K562 (cell line): ENCODE measurements at regions not wholly inside any gene's neighbourhood (a gene's known extent, or its start where the extent isn't known, plus 50 kb on each side); places are given as distances from the start of the nearest gene placed in this dataset.

Experiments used
- GABPA ChIP-seq: fragments of 200-800 bp; sonication (Bioruptor generic); conservative IDR thresholded peaks from 2 replicates; pipeline ENCODE4 v1.6.1; 2016; ENCODE audit warnings: low read depth, missing genetic modification characterization, missing compliant biosample characterization
- PRMT5 ChIP-seq: sonication (generic); formaldehyde crosslinking; IDR thresholded peaks from 2 replicates; pipeline ENCODE4 v1.5.0; 2020; ENCODE audit warnings: missing genetic modification reagents
- SIN3A ChIP-seq, 2 experiments: fragments of 150-350 bp in 1 of 2; IDR thresholded peaks; 2 replicates each; pipeline ENCODE4 v1.6.1; 2011 to 2016; ENCODE audit warnings: borderline replicate concordance in 2 of 2, low read depth in 2 of 2, low read length in 2 of 2, mild to moderate bottlenecking in 2 of 2, moderate library complexity in 2 of 2; ENCODE audit not compliant: control insufficient read depth in 1 of 2
- SMC3 ChIP-seq: conservative IDR thresholded peaks from 2 replicates; pipeline ENCODE4 v1.6.1; 2011; ENCODE audit warnings: low read depth, low read length, improper control_type of control experiment; ENCODE audit not compliant: insufficient read depth
- ZBTB1 ChIP-seq: sonication (generic); formaldehyde crosslinking; IDR thresholded peaks from 2 replicates; pipeline ENCODE4 v1.8.1; 2023; ENCODE audit warnings: missing genetic modification reagents, low read depth, mild to moderate bottlenecking, borderline replicate concordance
- TF ChIP-seq, protein P1 (sequence below): fragments of 450-650 bp; IDR thresholded peaks from 2 replicates; pipeline ENCODE4 v1.6.1; 2017; ENCODE audit warnings: antibody characterized with exemption, mild to moderate bottlenecking
- TF ChIP-seq, protein P2 (sequence below): fragments of 200-800 bp; sonication (Bioruptor generic); IDR thresholded peaks from 2 replicates; pipeline ENCODE4 v1.6.1; 2017; ENCODE audit warnings: missing genetic modification characterization, missing compliant biosample characterization
- TF ChIP-seq, protein P3 (sequence below): fragments of 450-650 bp; formaldehyde crosslinking; IDR thresholded peaks from 2 replicates; pipeline ENCODE4 v1.4.0; 2020; ENCODE audit warnings: mild to moderate bottlenecking, mixed read lengths
- TF ChIP-seq, protein P4 (sequence below), 2 experiments: IDR thresholded peaks in 1 of 2; conservative IDR thresholded peaks in 1 of 2; 2 replicates each; pipeline ENCODE4 v1.6.1; 2016; ENCODE audit warnings: low read depth in 2 of 2, mild to moderate bottlenecking in 1 of 2, missing compliant biosample characterization in 1 of 2, missing genetic modification characterization in 1 of 2, moderate library complexity in 1 of 2
- TF ChIP-seq, protein P5 (sequence below), 3 experiments: IDR thresholded peaks in 2 of 3; conservative IDR thresholded peaks in 1 of 3; 2 replicates each; pipeline ENCODE4 v1.5.1; 2011 to 2012; ENCODE audit warnings: low read length in 3 of 3, mild to moderate bottlenecking in 3 of 3, control low read depth in 2 of 3, improper control_type of control experiment in 1 of 3, inconsistent platforms in 1 of 3, low read depth in 1 of 3, mixed read lengths in 1 of 3, moderate library complexity in 1 of 3; ENCODE audit not compliant: insufficient read depth in 2 of 3

DNA sequence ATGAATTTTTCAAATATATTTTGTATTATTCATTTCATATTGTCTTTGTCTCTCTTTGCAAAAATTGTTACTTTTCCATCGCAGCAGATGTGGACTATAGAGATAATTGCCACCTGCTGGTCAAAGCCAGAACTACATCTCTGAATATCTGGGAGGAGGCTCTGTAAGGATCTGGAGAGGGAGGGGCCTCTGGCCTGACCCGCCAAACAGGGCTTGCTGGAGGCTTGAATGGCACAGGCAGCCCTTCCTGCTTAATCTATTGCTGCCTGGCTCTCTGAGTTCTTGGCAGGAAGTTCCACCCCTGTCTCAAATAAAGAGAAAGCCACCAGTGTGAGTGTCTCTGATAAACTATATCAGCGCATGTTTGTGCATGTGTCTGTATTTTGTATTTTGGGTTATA is 132.4 kb downstream of the ZMAT1 start (continued):
- TF ChIP-seq, protein P1, sequence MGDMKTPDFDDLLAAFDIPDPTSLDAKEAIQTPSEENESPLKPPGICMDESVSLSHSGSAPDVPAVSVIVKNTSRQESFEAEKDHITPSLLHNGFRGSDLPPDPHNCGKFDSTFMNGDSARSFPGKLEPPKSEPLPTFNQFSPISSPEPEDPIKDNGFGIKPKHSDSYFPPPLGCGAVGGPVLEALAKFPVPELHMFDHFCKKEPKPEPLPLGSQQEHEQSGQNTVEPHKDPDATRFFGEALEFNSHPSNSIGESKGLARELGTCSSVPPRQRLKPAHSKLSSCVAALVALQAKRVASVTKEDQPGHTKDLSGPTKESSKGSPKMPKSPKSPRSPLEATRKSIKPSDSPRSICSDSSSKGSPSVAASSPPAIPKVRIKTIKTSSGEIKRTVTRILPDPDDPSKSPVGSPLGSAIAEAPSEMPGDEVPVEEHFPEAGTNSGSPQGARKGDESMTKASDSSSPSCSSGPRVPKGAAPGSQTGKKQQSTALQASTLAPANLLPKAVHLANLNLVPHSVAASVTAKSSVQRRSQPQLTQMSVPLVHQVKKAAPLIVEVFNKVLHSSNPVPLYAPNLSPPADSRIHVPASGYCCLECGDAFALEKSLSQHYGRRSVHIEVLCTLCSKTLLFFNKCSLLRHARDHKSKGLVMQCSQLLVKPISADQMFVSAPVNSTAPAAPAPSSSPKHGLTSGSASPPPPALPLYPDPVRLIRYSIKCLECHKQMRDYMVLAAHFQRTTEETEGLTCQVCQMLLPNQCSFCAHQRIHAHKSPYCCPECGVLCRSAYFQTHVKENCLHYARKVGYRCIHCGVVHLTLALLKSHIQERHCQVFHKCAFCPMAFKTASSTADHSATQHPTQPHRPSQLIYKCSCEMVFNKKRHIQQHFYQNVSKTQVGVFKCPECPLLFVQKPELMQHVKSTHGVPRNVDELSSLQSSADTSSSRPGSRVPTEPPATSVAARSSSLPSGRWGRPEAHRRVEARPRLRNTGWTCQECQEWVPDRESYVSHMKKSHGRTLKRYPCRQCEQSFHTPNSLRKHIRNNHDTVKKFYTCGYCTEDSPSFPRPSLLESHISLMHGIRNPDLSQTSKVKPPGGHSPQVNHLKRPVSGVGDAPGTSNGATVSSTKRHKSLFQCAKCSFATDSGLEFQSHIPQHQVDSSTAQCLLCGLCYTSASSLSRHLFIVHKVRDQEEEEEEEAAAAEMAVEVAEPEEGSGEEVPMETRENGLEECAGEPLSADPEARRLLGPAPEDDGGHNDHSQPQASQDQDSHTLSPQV, result no peak
- TF ChIP-seq GABPA (peak; percentile 28; the same call in 1 of the 2 replicates), SIN3A (IDR thresholded peaks at IDR 0.05; ENCODE audit: borderline replicate concordance in 2 of 2, control insufficient read depth in 1 of 2, low read depth in 2 of 2, low read length in 2 of 2) (no peak), PRMT5 (CRISPR knock-in tag) (no peak), SMC3 (peak; percentile 47; the same call in 1 of the 2 replicates), ZBTB1 (no peak)
- TF ChIP-seq, protein P2, sequence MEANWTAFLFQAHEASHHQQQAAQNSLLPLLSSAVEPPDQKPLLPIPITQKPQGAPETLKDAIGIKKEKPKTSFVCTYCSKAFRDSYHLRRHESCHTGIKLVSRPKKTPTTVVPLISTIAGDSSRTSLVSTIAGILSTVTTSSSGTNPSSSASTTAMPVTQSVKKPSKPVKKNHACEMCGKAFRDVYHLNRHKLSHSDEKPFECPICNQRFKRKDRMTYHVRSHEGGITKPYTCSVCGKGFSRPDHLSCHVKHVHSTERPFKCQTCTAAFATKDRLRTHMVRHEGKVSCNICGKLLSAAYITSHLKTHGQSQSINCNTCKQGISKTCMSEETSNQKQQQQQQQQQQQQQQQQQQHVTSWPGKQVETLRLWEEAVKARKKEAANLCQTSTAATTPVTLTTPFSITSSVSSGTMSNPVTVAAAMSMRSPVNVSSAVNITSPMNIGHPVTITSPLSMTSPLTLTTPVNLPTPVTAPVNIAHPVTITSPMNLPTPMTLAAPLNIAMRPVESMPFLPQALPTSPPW (CRISPR knock-in tag), result peak; percentile 17; the same call in 1 of the 2 replicates
- TF ChIP-seq, protein P3, sequence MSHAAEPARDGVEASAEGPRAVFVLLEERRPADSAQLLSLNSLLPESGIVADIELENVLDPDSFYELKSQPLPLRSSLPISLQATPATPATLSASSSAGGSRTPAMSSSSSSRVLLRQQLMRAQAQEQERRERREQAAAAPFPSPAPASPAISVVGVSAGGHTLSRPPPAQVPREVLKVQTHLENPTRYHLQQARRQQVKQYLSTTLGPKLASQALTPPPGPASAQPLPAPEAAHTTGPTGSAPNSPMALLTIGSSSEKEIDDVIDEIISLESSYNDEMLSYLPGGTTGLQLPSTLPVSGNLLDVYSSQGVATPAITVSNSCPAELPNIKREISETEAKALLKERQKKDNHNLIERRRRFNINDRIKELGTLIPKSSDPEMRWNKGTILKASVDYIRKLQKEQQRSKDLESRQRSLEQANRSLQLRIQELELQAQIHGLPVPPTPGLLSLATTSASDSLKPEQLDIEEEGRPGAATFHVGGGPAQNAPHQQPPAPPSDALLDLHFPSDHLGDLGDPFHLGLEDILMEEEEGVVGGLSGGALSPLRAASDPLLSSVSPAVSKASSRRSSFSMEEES (CRISPR knock-in tag), result no peak
- TF ChIP-seq, protein P4, sequence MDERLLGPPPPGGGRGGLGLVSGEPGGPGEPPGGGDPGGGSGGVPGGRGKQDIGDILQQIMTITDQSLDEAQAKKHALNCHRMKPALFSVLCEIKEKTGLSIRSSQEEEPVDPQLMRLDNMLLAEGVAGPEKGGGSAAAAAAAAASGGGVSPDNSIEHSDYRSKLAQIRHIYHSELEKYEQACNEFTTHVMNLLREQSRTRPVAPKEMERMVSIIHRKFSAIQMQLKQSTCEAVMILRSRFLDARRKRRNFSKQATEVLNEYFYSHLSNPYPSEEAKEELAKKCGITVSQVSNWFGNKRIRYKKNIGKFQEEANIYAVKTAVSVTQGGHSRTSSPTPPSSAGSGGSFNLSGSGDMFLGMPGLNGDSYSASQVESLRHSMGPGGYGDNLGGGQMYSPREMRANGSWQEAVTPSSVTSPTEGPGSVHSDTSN (CRISPR knock-in tag; IDR thresholded peaks at IDR 0.05; ENCODE audit: low read depth), result no peak
- TF ChIP-seq, protein P4 (tag; conservative IDR thresholded peaks at IDR 0.05; ENCODE audit: low read depth), result peak; percentile 55
- TF ChIP-seq, protein P5, sequence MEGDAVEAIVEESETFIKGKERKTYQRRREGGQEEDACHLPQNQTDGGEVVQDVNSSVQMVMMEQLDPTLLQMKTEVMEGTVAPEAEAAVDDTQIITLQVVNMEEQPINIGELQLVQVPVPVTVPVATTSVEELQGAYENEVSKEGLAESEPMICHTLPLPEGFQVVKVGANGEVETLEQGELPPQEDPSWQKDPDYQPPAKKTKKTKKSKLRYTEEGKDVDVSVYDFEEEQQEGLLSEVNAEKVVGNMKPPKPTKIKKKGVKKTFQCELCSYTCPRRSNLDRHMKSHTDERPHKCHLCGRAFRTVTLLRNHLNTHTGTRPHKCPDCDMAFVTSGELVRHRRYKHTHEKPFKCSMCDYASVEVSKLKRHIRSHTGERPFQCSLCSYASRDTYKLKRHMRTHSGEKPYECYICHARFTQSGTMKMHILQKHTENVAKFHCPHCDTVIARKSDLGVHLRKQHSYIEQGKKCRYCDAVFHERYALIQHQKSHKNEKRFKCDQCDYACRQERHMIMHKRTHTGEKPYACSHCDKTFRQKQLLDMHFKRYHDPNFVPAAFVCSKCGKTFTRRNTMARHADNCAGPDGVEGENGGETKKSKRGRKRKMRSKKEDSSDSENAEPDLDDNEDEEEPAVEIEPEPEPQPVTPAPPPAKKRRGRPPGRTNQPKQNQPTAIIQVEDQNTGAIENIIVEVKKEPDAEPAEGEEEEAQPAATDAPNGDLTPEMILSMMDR (IDR thresholded peaks at IDR 0.05 in 2 of 3, conservative IDR thresholded peaks at IDR 0.05 in 1 of 3; ENCODE audit: insufficient read depth in 2 of 3, low read depth in 1 of 3, low read length in 3 of 3), result peak; percentile 48 to 68 (median 64)
